ENCODE measurements at regions not wholly inside any gene's neighbourhood (a gene's known extent, or its start where the extent isn't known, plus 50 kb on each side); places are given as distances from the start of the nearest gene placed in this dataset.
"Not testable (repeated sequence)": the region's sequence is repeated elsewhere in the genome, so short reads cannot be mapped to it uniquely, and the experiment has no call there.

DNA sequence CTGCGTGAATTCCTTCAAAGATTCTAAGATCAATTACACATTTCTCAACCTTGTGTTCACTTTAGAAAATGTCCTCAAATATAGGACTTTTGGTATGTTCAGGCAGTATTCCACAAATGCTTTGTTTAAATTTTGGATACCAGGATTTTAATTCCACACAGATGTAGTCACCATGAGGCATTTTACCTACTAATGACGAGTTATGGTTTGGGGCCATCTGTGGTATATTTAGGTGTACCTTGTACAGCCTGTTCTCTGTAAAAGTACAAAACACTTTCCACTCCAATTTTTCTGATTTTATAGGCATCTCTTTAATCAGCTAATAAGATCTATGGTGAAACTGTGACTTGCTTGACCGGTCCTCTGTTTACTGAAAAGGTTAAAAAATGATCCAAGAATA, 275.7 kb upstream of the PRICKLE1 start:
- no peak for DNase-seq
- Histone ChIP-seq H3K27me3 (no peaks in the 10 kb centered on the region), H3K4me3 (no peak overlapping the region), H3K36me3 (replicated peaks in 1 of 2) (no peaks in the 10 kb centered on the region), H3K9me3 (replicated peaks in 1 of 3) (no peaks in the 10 kb centered on the region), H3K4me1 (replicated peaks in 1 of 2) (no peaks in the 10 kb centered on the region), H3K27ac (no peak overlapping the region)
- TF ChIP-seq, protein P1, sequence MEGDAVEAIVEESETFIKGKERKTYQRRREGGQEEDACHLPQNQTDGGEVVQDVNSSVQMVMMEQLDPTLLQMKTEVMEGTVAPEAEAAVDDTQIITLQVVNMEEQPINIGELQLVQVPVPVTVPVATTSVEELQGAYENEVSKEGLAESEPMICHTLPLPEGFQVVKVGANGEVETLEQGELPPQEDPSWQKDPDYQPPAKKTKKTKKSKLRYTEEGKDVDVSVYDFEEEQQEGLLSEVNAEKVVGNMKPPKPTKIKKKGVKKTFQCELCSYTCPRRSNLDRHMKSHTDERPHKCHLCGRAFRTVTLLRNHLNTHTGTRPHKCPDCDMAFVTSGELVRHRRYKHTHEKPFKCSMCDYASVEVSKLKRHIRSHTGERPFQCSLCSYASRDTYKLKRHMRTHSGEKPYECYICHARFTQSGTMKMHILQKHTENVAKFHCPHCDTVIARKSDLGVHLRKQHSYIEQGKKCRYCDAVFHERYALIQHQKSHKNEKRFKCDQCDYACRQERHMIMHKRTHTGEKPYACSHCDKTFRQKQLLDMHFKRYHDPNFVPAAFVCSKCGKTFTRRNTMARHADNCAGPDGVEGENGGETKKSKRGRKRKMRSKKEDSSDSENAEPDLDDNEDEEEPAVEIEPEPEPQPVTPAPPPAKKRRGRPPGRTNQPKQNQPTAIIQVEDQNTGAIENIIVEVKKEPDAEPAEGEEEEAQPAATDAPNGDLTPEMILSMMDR (IDR thresholded peaks at IDR 0.05), result no peak
- TF ChIP-seq POLR2A (IDR thresholded peaks at IDR 0.05), result no peak
- WGBS, 4 donors, result 72 to 82% (median 77%) methylated on average over 3 of the region's 3 CpGs
- intact Hi-C loops (cut with DNase I), result no loop called here

DNA sequence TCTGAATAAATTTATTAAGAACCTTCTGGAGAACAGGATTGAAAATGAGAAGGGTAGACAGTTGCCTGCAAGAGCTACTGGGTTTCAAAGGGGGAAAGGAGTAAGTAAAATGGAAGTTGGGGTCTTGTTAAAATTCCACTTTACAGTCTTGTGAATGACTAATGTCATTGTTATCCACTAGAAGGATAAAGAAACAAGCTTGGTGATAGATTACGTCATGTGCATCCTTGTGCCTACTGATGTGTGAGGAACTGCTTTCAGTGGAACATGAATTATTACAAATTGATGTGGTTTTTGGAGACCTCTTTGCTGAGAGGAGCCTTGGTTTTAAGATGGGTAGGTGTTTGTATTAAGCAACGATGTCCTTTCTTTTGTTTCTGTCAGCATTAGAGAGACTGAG, 272.5 kb upstream of the PRICKLE1 start:
- WGBS, 4 donors, result 50 to 66% (median 62%) methylated on average over 2 of the region's 2 CpGs
- Histone ChIP-seq H3K4me1 (replicated peaks in 1 of 2) (no peaks in the 10 kb centered on the region), H3K4me3 (no peak overlapping the region), H3K9me3 (replicated peaks in 1 of 3) (no peaks in the 10 kb centered on the region), H3K27me3 (no peaks in the 10 kb centered on the region), H3K36me3 (replicated peaks in 1 of 2) (no peaks in the 10 kb centered on the region), H3K27ac (no peak overlapping the region)
- intact Hi-C loops (cut with DNase I), result no loop called here
- DNase-seq, result no peak
- TF ChIP-seq POLR2A (IDR thresholded peaks at IDR 0.05), result no peak
- TF ChIP-seq, protein P1 (IDR thresholded peaks at IDR 0.05), result no peak

DNA sequence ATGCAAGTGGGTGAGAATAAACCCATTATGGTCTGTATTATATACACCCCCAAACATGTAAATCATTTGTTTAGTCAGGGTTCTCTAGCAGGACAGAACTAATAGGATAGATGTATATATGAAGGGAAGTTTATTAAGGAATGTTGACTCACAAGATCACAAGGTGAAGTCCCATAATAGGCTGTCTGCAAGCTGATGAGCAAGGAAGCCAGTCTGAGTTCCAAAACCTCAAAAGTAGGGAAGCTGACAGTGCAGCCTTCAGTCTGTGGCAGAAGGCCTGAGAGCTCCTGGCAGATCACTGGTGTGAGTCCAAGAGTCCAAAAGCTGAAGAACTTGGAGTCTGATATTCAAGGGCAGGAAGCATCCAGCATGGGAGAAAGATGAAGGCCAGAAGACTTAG, 270.8 kb upstream of the PRICKLE1 start:
- H3K27ac ChIP-seq; DNase-seq; H3K27me3 ChIP-seq; H3K4me1 ChIP-seq (replicated peaks in 1 of 2); H3K4me3 ChIP-seq; intact Hi-C loops (cut with DNase I); H3K36me3 ChIP-seq (replicated peaks in 1 of 2); H3K9me3 ChIP-seq (replicated peaks in 1 of 3): not testable (repeated sequence)

DNA sequence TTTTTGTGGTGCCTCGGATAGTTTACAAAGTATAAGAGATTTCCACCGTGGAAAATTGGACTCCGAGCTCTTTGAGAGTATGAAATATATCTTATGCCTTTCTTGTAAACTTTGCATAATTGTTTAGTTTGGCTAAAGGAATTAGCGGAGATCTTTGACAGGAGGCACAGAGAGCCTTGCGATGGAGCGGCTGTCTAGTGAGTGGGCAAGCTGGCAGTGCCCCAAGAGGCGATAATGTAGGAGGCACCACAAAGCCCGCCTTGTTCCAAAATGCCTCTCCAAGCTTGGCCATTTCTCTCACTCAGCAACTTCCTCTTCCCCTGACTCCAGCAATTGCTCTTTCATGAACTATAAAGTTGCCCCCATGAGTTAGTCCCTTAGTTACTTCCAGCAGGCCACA, 270.1 kb upstream of the PRICKLE1 start:
- Histone ChIP-seq H3K27me3 (no peaks in the 10 kb centered on the region), H3K27ac (no peak overlapping the region), H3K4me3 (no peak overlapping the region), H3K9me3 (replicated peaks in 1 of 3) (no peaks in the 10 kb centered on the region), H3K36me3 (replicated peaks in 1 of 2) (no peaks in the 10 kb centered on the region), H3K4me1 (replicated peaks in 1 of 2) (no peaks in the 10 kb centered on the region)
- no peak for TF ChIP-seq POLR2A (IDR thresholded peaks at IDR 0.05)
- TF ChIP-seq, protein P1 (IDR thresholded peaks at IDR 0.05), result no peak
- peak in 1 of 7 donors; percentile 21 for DNase-seq
- WGBS, 4 donors, result 72 to 81% (median 74%) methylated on average over 8 of the region's 8 CpGs
- intact Hi-C loops (cut with DNase I), result no loop called here

DNA sequence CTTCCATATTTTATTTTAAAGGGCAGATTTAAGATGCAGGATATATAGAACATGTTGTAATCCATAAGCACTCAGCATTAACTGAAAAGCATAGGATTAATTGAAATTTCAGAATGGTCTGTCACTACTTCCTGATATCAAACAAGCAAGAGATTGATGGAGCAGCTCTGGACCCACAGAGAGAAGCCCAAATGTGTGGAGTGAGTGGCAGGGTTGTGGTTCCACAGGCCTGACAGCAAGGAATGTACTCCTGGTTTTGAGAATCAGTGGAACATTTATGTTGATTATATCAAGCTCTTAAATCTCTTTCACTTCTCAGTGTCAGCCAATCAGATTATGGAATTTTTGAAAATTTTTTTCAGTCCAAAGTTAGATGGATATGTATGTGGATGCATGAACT, 267.6 kb upstream of the PRICKLE1 start:
- no peak overlapping the region for H3K27ac ChIP-seq
- H3K4me3 ChIP-seq, result no peak overlapping the region
- intact Hi-C loops (cut with DNase I), result no loop called here
- H3K4me1 ChIP-seq (replicated peaks in 1 of 2), result no peaks in the 10 kb centered on the region
- no peaks in the 10 kb centered on the region for H3K36me3 ChIP-seq (replicated peaks in 1 of 2)
- DNase-seq, result no peak
- no peaks in the 10 kb centered on the region for H3K9me3 ChIP-seq (replicated peaks in 1 of 3)
- no peak for TF ChIP-seq POLR2A (IDR thresholded peaks at IDR 0.05)
- TF ChIP-seq, protein P1 (IDR thresholded peaks at IDR 0.05), result no peak
- H3K27me3 ChIP-seq, result no peaks in the 10 kb centered on the region

All from adrenal gland (tissue), 9 donors.